HEK293 (cell line): ENCODE measurements at regions not wholly inside any gene's neighbourhood (a gene's known extent, or its start where the extent isn't known, plus 50 kb on each side); places are given as distances from the start of the nearest gene placed in this dataset.

ENCODE experiments used
- BCL11A ChIP-seq: fragments of 450-650 bp; formaldehyde crosslinking; IDR thresholded peaks from 2 replicates; pipeline ENCODE4 v1.5.1; 2016; ENCODE audit warnings: low read depth, missing biosample characterization, missing genetic modification characterization
- KLF1 ChIP-seq: fragments of 450-650 bp; formaldehyde crosslinking; IDR thresholded peaks from 2 replicates; pipeline ENCODE4 v1.5.1; 2016; ENCODE audit warnings: missing biosample characterization, missing genetic modification characterization
- MZF1 ChIP-seq: fragments of 450-650 bp; formaldehyde crosslinking; IDR thresholded peaks from 2 replicates; pipeline ENCODE4 v1.5.1; 2017; ENCODE audit warnings: missing biosample characterization, missing genetic modification characterization, borderline replicate concordance
- PRDM4 ChIP-seq: fragments of 450-650 bp; formaldehyde crosslinking; IDR thresholded peaks from 2 replicates; pipeline ENCODE4 v1.5.1; 2017; ENCODE audit warnings: missing biosample characterization, missing genetic modification characterization
- SCRT2 ChIP-seq: fragments of 450-650 bp; formaldehyde crosslinking; IDR thresholded peaks from 2 replicates; pipeline ENCODE4 v1.5.1; 2016; ENCODE audit warnings: missing biosample characterization, missing genetic modification characterization
- TRIM28 ChIP-seq: IDR thresholded peaks from 2 replicates; pipeline ENCODE4 v1.6.1; 2011; ENCODE audit warnings: low read length, control low read depth, borderline replicate concordance
- ZNF561 ChIP-seq: fragments of 450-650 bp; IDR thresholded peaks from 2 replicates; pipeline ENCODE4 v1.5.1; 2018; ENCODE audit warnings: missing biosample characterization, missing genetic modification characterization, borderline replicate concordance
- ZSCAN18 ChIP-seq: fragments of 450-650 bp; formaldehyde crosslinking; IDR thresholded peaks from 2 replicates; pipeline ENCODE4 v1.5.1; 2016; ENCODE audit warnings: missing biosample characterization, missing genetic modification characterization
- ZSCAN5A ChIP-seq: fragments of 450-650 bp; formaldehyde crosslinking; IDR thresholded peaks from 2 replicates; pipeline ENCODE4 v1.5.1; 2016; ENCODE audit warnings: missing biosample characterization, missing genetic modification characterization
- TF ChIP-seq, protein P1 (sequence below): fragments of 450-650 bp; formaldehyde crosslinking; IDR thresholded peaks from 2 replicates; pipeline ENCODE4 v1.5.1; 2016; ENCODE audit warnings: missing biosample characterization, missing genetic modification characterization
- TF ChIP-seq, protein P2 (sequence below): fragments of 450-650 bp; formaldehyde crosslinking; IDR thresholded peaks from 2 replicates; pipeline ENCODE4 v1.5.1; 2016; ENCODE audit warnings: missing biosample characterization, missing genetic modification characterization
- TF ChIP-seq, protein P3 (sequence below): fragments of 450-650 bp; formaldehyde crosslinking; IDR thresholded peaks from 2 replicates; pipeline ENCODE4 v1.5.1; 2016; ENCODE audit warnings: missing biosample characterization, missing genetic modification characterization

GRCh38 chr3:69565316-69565715, 173.9 kb upstream of the MITF start:
- TF ChIP-seq ZNF561 (tag by site-specific recombination) (no peak), KLF1 (tag by site-specific recombination) (no peak), TRIM28 (no peak), ZSCAN18 (no peak), ZSCAN5A (tag by site-specific recombination) (no peak), PRDM4 (no peak), BCL11A (tag by site-specific recombination) (no peak), SCRT2 (tag by site-specific recombination) (no peak), MZF1 (tag by site-specific recombination) (no peak)
- TF ChIP-seq, protein P1, sequence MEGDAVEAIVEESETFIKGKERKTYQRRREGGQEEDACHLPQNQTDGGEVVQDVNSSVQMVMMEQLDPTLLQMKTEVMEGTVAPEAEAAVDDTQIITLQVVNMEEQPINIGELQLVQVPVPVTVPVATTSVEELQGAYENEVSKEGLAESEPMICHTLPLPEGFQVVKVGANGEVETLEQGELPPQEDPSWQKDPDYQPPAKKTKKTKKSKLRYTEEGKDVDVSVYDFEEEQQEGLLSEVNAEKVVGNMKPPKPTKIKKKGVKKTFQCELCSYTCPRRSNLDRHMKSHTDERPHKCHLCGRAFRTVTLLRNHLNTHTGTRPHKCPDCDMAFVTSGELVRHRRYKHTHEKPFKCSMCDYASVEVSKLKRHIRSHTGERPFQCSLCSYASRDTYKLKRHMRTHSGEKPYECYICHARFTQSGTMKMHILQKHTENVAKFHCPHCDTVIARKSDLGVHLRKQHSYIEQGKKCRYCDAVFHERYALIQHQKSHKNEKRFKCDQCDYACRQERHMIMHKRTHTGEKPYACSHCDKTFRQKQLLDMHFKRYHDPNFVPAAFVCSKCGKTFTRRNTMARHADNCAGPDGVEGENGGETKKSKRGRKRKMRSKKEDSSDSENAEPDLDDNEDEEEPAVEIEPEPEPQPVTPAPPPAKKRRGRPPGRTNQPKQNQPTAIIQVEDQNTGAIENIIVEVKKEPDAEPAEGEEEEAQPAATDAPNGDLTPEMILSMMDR (tag by site-specific recombination), result no peak
- TF ChIP-seq, protein P2, sequence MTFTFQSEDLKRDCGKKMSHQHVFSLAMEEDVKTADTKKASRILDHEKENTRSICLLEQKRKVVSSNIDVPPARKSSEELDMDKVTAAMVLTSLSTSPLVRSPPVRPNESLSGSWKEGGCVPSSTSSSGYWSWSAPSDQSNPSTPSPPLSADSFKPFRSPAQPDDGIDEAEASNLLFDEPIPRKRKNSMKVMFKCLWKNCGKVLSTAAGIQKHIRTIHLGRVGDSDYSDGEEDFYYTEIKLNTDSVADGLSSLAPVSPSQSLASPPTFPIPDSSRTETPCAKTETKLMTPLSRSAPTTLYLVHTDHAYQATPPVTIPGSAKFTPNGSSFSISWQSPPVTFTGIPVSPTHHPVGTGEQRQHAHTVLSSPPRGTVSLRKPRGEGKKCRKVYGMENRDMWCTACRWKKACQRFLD (tag by site-specific recombination), result no peak
- TF ChIP-seq, protein P3, sequence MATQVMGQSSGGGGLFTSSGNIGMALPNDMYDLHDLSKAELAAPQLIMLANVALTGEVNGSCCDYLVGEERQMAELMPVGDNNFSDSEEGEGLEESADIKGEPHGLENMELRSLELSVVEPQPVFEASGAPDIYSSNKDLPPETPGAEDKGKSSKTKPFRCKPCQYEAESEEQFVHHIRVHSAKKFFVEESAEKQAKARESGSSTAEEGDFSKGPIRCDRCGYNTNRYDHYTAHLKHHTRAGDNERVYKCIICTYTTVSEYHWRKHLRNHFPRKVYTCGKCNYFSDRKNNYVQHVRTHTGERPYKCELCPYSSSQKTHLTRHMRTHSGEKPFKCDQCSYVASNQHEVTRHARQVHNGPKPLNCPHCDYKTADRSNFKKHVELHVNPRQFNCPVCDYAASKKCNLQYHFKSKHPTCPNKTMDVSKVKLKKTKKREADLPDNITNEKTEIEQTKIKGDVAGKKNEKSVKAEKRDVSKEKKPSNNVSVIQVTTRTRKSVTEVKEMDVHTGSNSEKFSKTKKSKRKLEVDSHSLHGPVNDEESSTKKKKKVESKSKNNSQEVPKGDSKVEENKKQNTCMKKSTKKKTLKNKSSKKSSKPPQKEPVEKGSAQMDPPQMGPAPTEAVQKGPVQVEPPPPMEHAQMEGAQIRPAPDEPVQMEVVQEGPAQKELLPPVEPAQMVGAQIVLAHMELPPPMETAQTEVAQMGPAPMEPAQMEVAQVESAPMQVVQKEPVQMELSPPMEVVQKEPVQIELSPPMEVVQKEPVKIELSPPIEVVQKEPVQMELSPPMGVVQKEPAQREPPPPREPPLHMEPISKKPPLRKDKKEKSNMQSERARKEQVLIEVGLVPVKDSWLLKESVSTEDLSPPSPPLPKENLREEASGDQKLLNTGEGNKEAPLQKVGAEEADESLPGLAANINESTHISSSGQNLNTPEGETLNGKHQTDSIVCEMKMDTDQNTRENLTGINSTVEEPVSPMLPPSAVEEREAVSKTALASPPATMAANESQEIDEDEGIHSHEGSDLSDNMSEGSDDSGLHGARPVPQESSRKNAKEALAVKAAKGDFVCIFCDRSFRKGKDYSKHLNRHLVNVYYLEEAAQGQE (tag by site-specific recombination), result no peak
